ENCODE measurements at regions not wholly inside any gene's neighbourhood (a gene's known extent, or its start where the extent isn't known, plus 50 kb on each side); places are given as distances from the start of the nearest gene placed in this dataset.

GRCh38 chr2:13877571-13877970 lies 754.9 kb upstream of the LRATD1 start:
- no peak overlapping the region for H3K27ac ChIP-seq (ENCODE audit: control insufficient read depth, insufficient read depth)
- H3K79me2 ChIP-seq (ENCODE audit: control insufficient read depth, insufficient read depth, low read length): no peaks in the 10 kb centered on the region
- H3K4me3 ChIP-seq: no peak overlapping the region
- TF ChIP-seq CBFB (IDR thresholded peaks at IDR 0.05; ENCODE audit: low read depth): no peak
- no peak for TF ChIP-seq NFIC (IDR thresholded peaks at IDR 0.05; ENCODE audit: low read depth, low read length)
- TF ChIP-seq ZBTB40 (IDR thresholded peaks at IDR 0.05; ENCODE audit: borderline replicate concordance): no peak
- no peak for TF ChIP-seq NBN (IDR thresholded peaks at IDR 0.05)
- BruUV-seq (replicated peaks): no TSS peak
- WGBS (ENCODE audit: insufficient coverage, insufficient replicate concordance, low lambda C conversion rate, missing lambda C conversion rate): 27% methylated on average over 2 of the region's 2 CpGs
- ChIA-PET POLR2A (no interaction called here), CTCF (no interaction called here), SMC1A (ENCODE audit: uncharacterized antibody, unreplicated experiment) (interaction anchor here (0.6 kb wide), 1 partner anchor 479 kb away, joined by 4 read pairs; no protein-coding TSS in a partner anchor), RAD21 (ENCODE audit: unreplicated experiment) (no interaction called here)
- no peaks in the 10 kb centered on the region for H4K20me1 ChIP-seq (ENCODE audit: control insufficient read depth, insufficient read depth)
- no peaks in the 10 kb centered on the region for H3K27me3 ChIP-seq (replicated peaks in 1 of 2; ENCODE audit: control insufficient read depth in 2 of 2, insufficient read depth in 2 of 2, low read length in 1 of 2)
- in situ Hi-C loops (cut with MboI): no loop called here
- no peak overlapping the region for H3K4me2 ChIP-seq (ENCODE audit: control insufficient read depth, insufficient read depth)
- no peak for ATAC-seq
- H2AFZ ChIP-seq (ENCODE audit: control insufficient read depth, low read depth, low read length): no peak overlapping the region
- no peak for FAIRE-seq
- H3K9ac ChIP-seq (ENCODE audit: control insufficient read depth, insufficient read depth, low read length): no peak overlapping the region
- H3K36me3 ChIP-seq (ENCODE audit: control insufficient read depth in 2 of 2, insufficient read depth in 2 of 2, low read length in 1 of 2): no peaks in the 10 kb centered on the region
- H3K4me1 ChIP-seq (ENCODE audit: control insufficient read depth, insufficient read depth, low read length): no peaks in the 10 kb centered on the region
- intact Hi-C loops (cut with micrococcal nuclease; ENCODE audit: unreplicated experiment): no loop called here
- H3K9me3 ChIP-seq (replicated peaks; ENCODE audit: control insufficient read depth, insufficient read depth, low read length): no peaks in the 10 kb centered on the region
- DNase-seq (ENCODE audit: low read depth, low spot score): no peak
